Natural killer cell (primary cell): ENCODE measurements at regions not wholly inside any gene's neighbourhood (a gene's known extent, or its start where the extent isn't known, plus 50 kb on each side); places are given as distances from the start of the nearest gene placed in this dataset.
"Not testable (repeated sequence)": the region's sequence is repeated elsewhere in the genome, so short reads cannot be mapped to it uniquely, and the experiment has no call there.

Experiments
- ATAC-seq, 3 donors: fragments of 150-1000 bp in 2 of 3; fragments of 200-7000 bp in 1 of 3; cut with Tn5 transposase; 1 replicate in 1 of 3; 2 replicates in 2 of 3; pipeline ENCODE4 v1.10.0; 2021; ENCODE audit warnings: mild to moderate bottlenecking in 2 of 3, moderate library complexity in 2 of 3
- DNase-seq, 2 donors: peaks; one replicate each; pipeline versions ENCODE4 v3.0.0 to v3.0.0-alpha.2; 2013 to 2021; ENCODE audit warnings: mixed read lengths in 1 of 2
- H3K27ac ChIP-seq: one replicate; pipeline ENCODE4 v1.5.1; 2013; ENCODE audit warnings: mild to moderate bottlenecking, low read length
- H3K27me3 ChIP-seq: one replicate; pipeline ENCODE4 v1.6.1; 2013; ENCODE audit warnings: low read length; ENCODE audit not compliant: control insufficient read depth, insufficient read depth
- H3K36me3 ChIP-seq: one replicate; pipeline ENCODE4 v1.6.1; 2013; ENCODE audit warnings: low read length; ENCODE audit not compliant: control insufficient read depth, insufficient read depth
- H3K4me1 ChIP-seq: one replicate; pipeline ENCODE4 v1.6.1; 2013; ENCODE audit warnings: low read length; ENCODE audit not compliant: control insufficient read depth, insufficient read depth
- H3K4me3 ChIP-seq: one replicate; pipeline ENCODE4 v1.5.1; 2013; ENCODE audit warnings: low read length
- H3K9me3 ChIP-seq: one replicate; pipeline ENCODE4 v1.6.1; 2013; ENCODE audit warnings: low read length; ENCODE audit not compliant: control insufficient read depth, insufficient read depth
- H3K27ac Mint-ChIP-seq, 2 donors: one replicate each; pipeline ENCODE4 v1.8.0; 2022; ENCODE audit warnings: mild to moderate bottlenecking in 2 of 2, mixed read lengths in 2 of 2, moderate library complexity in 1 of 2
- H3K27me3 Mint-ChIP-seq, 2 donors: one replicate each; pipeline ENCODE4 v1.8.0; 2022; ENCODE audit warnings: low read depth in 2 of 2, mixed read lengths in 2 of 2
- H3K36me3 Mint-ChIP-seq: one replicate; pipeline ENCODE4 v1.8.0; 2022; ENCODE audit warnings: mixed read lengths
- H3K4me1 Mint-ChIP-seq, 2 donors: one replicate each; pipeline ENCODE4 v1.8.0; 2022; ENCODE audit warnings: mixed read lengths in 2 of 2
- H3K4me3 Mint-ChIP-seq: one replicate; pipeline ENCODE4 v1.8.0; 2022; ENCODE audit warnings: mild to moderate bottlenecking, moderate library complexity, mixed read lengths
- H3K9me3 Mint-ChIP-seq, 2 donors: one replicate each; pipeline ENCODE4 v1.8.0; 2022; ENCODE audit warnings: mixed read lengths in 2 of 2
- CTCF ChIP-seq: fragments of 200-600 bp; IDR thresholded peaks from one replicate; pipeline ENCODE4 v1.8.0; 2022; ENCODE audit warnings: antibody characterized with exemption
- WGBS: methylation state at CpG from one replicate; pipeline ENCODE4 v1.1.7; 2013; ENCODE audit warnings: missing lambda C conversion rate; ENCODE audit not compliant: insufficient coverage; 5-methylcytosine and 5-hydroxymethylcytosine counted together
- intact Hi-C: fragments of 100-400 bp; cut with micrococcal nuclease; formaldehyde crosslinking; loops from one replicate; pipeline ENCODE4 v1.14.2; 2022

DNA sequence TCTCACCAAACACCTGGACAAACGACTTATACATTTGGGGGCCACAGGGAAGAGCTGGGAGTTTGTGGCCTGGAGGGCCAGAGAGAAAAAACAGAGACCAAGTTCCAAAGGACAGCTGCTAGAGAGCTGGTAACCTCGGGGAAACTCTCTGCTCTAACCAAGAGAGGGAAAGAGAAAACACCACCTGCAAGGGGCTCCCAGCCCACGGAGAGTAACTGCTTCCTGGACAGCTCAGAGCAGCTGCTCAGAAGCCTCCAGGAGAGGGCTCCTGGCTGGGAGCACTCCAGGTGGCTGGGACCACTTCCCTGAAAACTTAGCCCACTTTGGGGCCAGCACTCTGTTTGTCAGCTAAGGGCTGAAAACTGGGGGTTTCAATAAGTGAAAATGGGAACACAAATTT, 154.8 kb upstream of the GRIK3 start:
- Histone ChIP-seq H3K4me3 (no peak overlapping the region), H3K4me1 (no peaks in the 10 kb centered on the region), H3K36me3 (no peaks in the 10 kb centered on the region), H3K9me3 (no peaks in the 10 kb centered on the region), H3K27ac (no peak overlapping the region), H3K27me3 (no peaks in the 10 kb centered on the region)
- H3K27me3 Mint-ChIP-seq = peaks cover 2 to 42% of the 10 kb centered on the region in 2 donors
- no peaks in the 10 kb centered on the region for H3K4me1 Mint-ChIP-seq
- no peak overlapping the region for H3K27ac Mint-ChIP-seq
- no peak overlapping the region for H3K4me3 Mint-ChIP-seq
- ATAC-seq (no peak), DNase-seq (no peak)
- intact Hi-C loops = no loop called here
- no peak for TF ChIP-seq CTCF
- 29% methylated on average over 3 of the region's 3 CpGs for WGBS
- H3K36me3 Mint-ChIP-seq = no peaks in the 10 kb centered on the region
- H3K9me3 Mint-ChIP-seq = no peaks in the 10 kb centered on the region

- H3K9me3 ChIP-seq = no peaks in the 10 kb centered on the region
- peaks cover 15 to 22% of the 10 kb centered on the region in 2 donors for H3K27me3 Mint-ChIP-seq
- no peaks in the 10 kb centered on the region for H3K4me1 Mint-ChIP-seq
- H3K4me3 Mint-ChIP-seq = no peak overlapping the region
- no peaks in the 10 kb centered on the region for H3K27me3 ChIP-seq
- H3K27ac Mint-ChIP-seq = no peak overlapping the region
- DNase-seq = no peak
- no peak overlapping the region for H3K4me3 ChIP-seq
- no peak for TF ChIP-seq CTCF
- no peaks in the 10 kb centered on the region for H3K36me3 ChIP-seq
- H3K36me3 Mint-ChIP-seq = no peaks in the 10 kb centered on the region
- whole genome bisulfite sequencing = 60% methylated on average over 2 of the region's 3 CpGs
- intact Hi-C loops = no loop called here
- H3K4me1 ChIP-seq = no peaks in the 10 kb centered on the region
- peaks cover 0 to 2% of the 10 kb centered on the region in 2 donors for H3K9me3 Mint-ChIP-seq
- H3K27ac ChIP-seq = no peak overlapping the region
- ATAC-seq = no peak
These were observed 163.1 kb upstream of the GRIK3 start for GRCh38 chr1:37197411-37197810.

GRCh38 chr1:37214305-37214704, 180.0 kb upstream of the GRIK3 start:
- intact Hi-C loops, H3K4me1 Mint-ChIP-seq, H3K4me3 ChIP-seq, H3K9me3 ChIP-seq, H3K4me1 ChIP-seq, DNase-seq, H3K36me3 ChIP-seq, H3K36me3 Mint-ChIP-seq, H3K9me3 Mint-ChIP-seq, ATAC-seq, H3K27me3 ChIP-seq, H3K27ac Mint-ChIP-seq, H3K27ac ChIP-seq, H3K4me3 Mint-ChIP-seq: not testable (repeated sequence)
- 49% methylated on average over 4 of the region's 5 CpGs for WGBS
- peaks cover 12 to 17% of the 10 kb centered on the region in 2 donors for H3K27me3 Mint-ChIP-seq

DNA sequence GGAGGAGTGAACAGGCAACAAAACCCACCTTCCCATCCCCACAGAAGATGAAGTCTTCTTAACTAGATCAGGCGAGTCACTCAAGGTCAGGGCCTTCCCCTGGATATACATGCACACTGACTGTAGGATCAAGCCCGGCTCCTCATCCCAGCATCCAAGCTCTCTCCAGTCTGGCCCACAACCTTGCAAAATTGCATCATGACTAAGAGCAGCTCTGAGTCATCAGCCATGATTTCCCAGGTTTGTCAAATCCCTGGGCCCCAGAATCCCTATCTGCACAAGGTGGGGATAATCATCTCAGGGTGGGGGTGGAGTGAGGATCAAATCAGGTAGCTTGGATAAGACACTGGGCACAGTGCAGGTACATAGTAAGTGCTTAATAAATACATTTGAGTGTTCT, 199.3 kb upstream of the GRIK3 start:
- H3K4me3 ChIP-seq = no peak overlapping the region
- no peaks in the 10 kb centered on the region for H3K36me3 ChIP-seq
- no peaks in the 10 kb centered on the region for H3K9me3 ChIP-seq
- H3K9me3 Mint-ChIP-seq = no peaks in the 10 kb centered on the region
- intact Hi-C loops = no loop called here
- WGBS = 95% methylated on average over 2 of the region's 2 CpGs
- H3K36me3 Mint-ChIP-seq = no peaks in the 10 kb centered on the region
- H3K27me3 ChIP-seq = no peaks in the 10 kb centered on the region
- no peak for DNase-seq
- H3K4me3 Mint-ChIP-seq = no peak overlapping the region
- peaks cover 14 to 61% of the 10 kb centered on the region in 2 donors for H3K27me3 Mint-ChIP-seq
- H3K27ac Mint-ChIP-seq = no peak overlapping the region
- no peak for TF ChIP-seq CTCF
- no peak overlapping the region for H3K27ac ChIP-seq
- no peaks in the 10 kb centered on the region for H3K4me1 Mint-ChIP-seq
- no peak for ATAC-seq
- no peaks in the 10 kb centered on the region for H3K4me1 ChIP-seq
